GM19035 (cell line): ENCODE measurements at regions not wholly inside any gene's neighbourhood (a gene's known extent, or its start where the extent isn't known, plus 50 kb on each side); places are given as distances from the start of the nearest gene placed in this dataset.
"Not testable (repeated sequence)": the region's sequence is repeated elsewhere in the genome, so short reads cannot be mapped to it uniquely, and the experiment has no call there.

Experiments
- ATAC-seq: cut with Tn5 transposase; IDR thresholded peaks from one replicate; pipeline ENCODE4 v1.9.1; 2021; ENCODE audit not compliant: unreplicated experiment

DNA sequence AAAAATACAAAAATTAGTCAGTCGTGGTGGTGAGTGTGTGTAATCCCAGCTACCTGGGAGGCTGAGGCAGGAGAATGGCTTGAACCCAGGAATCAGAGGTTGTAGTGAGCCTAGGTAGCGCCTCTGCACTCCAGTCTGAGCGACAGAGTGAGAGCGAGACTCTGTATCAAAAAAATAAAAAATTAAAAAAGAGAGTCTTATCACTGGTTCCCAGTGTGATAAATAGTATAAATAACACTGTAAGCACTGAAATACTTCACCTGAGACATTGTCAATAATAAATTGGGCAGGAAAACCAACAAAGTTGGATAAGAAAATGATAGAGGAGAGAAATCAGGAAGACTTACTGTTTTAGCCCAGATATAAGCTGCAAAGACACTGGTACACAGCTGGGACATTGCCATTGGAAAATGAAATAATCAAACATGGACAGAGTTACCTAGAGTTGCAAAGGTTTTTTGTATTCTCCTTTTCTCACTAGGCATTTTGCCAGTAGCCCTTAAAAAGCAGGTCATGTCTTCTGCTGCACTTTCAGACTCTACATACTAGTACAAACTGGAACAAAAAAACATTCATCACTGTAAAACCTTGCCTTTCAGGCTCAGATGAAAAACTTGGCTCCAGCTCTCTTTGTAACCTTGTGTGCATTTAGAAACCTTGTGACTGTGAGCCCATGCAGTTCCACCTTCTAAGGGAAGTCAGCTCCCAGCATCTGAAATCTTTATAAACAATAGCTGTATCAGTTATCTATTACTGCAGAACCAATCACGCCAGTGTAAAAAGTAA lies 55.0 kb upstream of the PPP1R2C start:
- ATAC-seq = no peak

DNA sequence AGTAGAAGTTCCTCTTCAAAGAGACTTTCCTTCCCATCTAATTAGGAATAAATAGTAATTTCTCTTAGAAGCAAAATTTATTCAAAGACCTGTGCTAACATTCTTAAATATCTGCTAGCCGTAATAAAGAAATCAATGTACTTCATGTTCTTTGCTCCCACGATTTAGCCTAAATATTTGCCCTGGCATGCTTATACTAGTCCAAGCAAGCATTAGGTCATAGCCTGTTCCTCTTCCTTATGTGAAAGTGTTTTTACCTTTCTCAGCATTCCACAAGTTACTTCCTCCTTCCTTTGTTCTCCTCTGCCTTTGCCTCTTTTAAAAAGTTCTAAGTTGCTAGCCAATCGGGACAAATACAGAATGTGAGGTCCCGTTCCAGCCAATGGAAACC lies 55.6 kb upstream of the PPP1R2C start:
- not testable (repeated sequence) for ATAC-seq

DNA sequence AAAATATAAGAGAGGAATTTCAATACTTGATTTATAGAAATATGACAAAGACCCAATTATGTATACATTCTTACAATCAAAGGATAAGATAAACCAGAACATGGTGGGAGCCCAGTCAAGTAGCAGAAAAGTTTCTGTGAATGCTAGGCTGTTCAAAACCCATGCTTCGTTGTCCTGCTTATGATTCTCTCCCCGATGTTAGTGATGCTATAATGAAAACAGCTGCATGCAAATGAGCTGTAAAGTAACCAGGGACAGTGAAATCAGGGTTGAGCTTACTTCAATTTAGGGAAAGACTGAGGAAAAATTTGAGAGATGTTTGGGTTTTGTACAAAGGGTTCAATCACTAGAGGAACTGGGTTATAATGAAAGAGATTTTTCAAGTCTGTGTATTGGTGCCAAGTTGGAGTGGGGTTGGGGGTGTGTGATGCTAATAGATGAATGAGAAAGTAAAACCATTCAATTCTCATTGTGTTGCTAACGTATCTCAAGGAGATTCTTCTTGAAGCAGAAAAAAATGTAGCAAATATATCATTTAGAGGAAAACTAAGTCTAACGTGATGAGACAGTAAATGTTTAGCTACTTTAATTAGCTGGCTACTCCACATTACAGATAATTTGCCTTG lies 59.3 kb upstream of the PPP1R2C start:
- no peak for ATAC-seq

DNA sequence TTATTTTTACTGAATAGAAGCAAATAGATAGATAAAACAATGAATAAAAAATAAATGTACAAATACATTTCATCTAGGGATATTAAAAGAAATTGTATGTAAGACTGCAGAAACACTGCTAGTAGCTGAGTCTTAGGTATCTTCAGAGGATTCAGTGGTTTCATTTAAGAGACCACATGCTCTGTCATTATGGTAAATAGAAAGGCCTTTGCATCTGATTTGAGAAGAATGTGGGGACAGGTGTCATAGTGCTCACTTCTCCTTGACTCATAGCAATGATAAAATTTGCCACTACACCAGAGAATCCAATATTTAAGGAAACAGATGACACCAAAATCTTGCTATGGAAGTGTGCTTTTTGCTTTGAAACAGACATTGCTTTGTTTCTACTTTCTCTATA lies 59.8 kb upstream of the PPP1R2C start:
- ATAC-seq = peak; percentile 64

DNA sequence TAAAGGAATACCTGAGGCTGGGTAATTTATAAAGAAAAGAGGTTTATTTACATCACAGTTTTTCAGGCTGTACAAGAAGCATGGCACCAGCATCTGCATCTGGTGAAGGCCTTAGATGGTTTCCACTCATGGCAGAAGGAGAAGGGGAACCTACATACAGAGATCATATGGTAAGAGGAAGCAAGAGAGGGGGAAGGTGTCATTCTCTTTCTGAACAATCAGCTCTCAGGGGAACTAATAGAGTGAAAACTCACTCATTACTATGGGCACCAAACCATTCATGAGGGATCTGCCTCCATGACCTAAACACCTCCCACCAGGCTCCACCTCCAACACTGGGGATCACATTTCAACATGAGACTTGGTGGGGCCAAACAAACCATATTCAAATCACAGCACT lies 61.7 kb upstream of the PPP1R2C start:
- no peak for ATAC-seq

DNA sequence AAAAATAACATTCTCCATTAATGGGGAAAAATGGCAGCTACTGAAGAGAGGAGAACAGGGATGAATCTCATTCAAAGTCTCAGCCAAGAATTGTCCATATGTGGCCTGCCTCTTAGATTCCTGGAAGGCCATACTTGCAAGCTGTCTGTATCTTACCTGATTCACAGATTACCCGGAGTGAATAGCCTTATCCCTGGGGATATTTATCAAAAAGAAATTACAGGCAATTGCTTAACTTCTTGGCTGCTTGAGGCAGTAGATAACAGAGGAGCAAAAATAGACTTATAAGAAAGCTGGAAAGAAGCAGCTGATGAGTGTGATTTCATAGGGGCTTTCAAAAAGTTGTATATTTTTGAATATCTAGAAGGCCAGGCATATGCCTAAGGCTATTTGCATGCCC lies 68.8 kb upstream of the PPP1R2C start:
- ATAC-seq = no peak

DNA sequence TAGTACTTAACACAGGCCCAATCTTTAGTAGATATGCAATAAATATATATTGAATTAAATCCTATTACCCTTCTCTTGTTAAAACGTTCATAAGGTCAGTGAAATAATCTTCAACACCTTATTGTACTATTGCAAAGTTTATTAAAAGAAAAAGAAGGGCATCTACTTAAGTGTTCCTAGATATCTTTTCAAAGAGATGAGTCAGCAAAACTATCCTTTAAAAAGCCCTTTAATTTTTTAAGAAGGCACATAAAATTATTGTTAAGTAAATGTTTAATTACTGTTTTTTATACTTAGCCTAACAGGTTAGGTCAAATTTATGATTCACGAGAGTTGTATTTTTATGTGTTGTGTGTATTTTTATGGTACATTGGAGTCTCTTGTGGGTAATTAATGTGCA lies 77.3 kb upstream of the PPP1R2C start:
- ATAC-seq = no peak

DNA sequence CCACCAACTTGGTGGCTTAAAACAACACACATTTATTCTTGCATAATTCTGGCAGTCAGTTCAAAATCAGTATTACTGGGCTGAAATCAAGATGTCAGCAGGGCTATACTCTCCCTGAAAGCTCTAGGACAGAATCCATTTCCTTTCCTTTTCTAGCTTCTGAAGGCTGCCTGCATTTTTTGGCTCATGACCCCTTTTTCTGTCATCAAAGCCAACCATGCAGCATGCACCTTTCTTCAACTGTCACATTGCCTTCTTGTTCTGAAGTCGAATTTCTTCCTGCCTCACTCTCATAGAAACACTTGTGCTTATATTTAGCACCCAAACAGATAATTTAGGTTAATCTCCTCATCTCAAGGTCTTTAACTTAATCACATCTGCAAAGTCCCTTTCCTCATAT lies 79.8 kb upstream of the PPP1R2C start:
- ATAC-seq = no peak

DNA sequence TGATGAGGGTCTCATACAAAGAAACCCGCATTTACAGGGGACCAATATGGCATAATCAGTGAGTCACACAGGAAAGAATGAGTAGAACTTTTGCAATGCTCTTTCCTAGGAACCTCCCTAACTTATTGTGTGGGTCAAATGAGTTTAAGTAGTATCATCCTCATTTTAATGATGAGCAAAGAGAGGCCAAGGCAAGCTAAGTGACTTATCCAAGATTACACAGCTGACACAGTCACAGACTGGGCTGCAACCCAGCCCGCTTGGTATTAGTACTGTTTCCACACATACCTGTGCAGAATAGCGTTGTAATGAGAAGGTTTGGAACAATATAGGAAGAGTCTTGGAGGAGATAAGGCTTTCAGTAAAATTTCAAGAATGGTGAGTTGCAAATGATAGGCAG lies 91.0 kb upstream of the PPP1R2C start:
- no peak for ATAC-seq

DNA sequence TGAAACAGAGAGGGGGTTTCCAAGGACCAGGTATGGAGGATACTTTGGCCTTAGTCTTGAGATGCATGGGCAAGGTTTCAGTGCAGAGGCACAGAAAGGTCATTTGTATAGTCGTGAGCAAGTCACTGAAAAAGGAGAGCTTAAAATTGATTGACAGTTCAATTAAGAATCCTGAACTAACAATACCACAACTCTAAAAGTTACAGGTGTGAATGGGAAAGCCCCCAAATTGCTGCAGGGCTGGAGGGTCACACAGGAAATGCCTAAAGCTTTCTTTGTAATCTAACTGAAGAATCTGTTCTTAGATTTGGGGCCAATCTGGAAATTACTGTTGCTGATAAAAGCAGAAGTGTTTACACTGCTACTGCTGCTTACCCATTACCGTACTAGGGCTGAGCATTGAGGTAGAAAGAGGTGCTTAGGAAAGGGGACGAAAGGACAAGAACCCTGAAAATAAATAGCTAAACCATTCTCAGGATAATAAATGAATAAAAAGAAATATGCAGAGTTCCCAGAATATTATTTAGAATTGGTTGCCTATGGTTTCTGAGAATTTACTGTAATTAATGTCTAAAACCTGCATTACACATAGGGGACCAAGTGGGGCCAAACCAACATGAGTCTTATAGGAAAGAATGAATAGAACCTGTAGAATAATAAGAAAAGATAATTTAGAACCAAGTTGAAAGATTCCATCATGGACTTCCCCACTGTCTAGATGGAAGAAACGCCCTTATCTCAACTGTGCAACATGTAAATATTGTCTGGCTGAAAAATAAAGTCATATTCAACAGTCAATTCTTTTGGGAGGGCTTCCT lies 91.9 kb upstream of the PPP1R2C start:
- ATAC-seq = peak; percentile 93

DNA sequence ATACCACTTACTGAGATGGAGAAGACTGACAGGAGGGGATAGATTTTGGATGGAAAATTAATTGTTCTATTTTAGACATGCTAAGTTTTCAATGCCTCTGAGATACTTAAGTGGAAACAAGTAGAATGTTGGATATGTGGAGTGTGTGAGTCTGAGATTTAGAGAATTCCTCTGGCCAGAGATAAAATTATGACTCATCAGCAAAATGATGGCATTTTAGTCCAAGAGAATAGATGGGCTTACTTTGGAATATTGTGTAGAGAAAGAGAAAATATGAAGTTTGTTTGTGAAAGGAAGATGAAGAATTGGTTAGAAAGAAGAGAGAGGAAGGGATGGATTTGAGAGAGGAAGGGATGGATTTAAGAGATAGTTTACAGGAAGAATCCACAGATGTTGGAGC lies 108.6 kb upstream of the PPP1R2C start:
- no peak for ATAC-seq

DNA sequence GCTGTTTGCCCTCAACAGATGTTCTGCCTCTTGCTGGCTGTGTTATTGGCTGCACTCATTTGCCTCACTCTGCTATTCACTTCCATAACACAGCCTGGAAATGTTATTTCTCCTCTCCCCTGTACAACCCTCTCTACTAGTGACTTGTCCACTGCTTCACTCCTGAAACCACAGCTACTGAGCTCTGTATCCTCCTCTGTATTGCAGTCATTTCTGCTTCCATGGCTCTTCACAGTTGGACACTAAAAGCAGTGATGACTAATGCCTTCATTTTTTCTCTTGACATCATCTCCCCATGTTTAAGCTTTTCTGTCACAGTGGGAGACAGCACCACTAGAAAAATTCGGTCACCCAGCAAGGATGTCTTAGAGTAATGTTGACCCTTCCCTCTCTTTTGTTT lies 123.0 kb upstream of the PPP1R2C start:
- no peak for ATAC-seq

DNA sequence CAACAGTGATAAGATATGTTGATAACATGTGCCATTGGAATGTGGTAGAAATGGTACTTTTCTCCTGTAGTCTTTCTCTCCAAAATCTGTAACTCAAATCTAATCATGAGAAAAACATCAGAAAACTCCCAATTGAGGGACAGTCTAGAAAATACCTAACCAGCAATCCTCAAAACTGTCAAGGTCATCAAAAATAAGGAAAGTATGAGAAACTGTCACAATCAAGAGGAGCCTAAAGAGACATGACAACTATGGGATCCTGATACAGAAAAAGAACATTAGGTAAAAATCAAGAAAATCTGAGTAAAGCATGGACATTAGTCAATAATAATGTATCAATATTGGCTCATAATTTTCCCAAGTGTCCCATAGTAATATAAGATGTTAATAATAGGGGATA lies 124.5 kb upstream of the PPP1R2C start:
- ATAC-seq = no peak

DNA sequence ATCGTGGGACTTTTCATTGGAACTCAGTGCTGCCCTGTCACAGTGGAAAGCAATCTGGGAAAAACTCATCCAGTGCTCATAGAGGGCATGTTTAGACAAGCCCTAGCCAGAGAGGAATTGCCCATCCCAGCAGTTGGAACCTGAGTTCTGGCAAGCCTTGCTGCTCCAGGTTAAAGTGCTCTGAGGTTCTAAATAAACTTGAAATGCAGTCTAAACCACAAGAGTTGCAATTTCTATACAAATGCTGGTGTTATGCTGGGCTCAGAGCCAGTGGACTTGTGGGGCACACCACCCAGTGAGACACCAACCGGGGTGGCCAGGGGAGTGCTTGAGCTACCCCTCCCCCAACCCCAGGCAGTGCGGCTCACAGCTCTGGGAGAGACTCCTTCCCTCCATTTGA lies 142.8 kb upstream of the PPP1R2C start:
- ATAC-seq = no peak

DNA sequence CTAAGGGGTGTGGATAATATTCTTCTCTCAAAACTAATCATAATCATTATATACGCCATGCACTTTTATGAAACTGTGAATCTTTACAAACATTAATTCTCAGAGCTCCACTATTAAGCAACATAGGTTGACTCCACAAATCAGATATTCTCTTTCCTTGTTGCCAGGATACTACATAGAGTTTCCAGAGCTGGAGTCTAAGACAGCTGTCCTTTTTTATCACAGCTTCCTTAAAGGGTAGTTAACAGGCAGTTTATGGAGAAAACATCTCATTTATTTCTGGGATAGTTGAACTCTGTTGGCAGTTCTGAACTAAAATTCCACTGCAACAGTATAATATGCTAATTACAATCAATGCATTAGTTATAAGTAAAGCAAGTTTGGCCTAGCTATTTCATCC lies 152.1 kb upstream of the PPP1R2C start:
- no peak for ATAC-seq

DNA sequence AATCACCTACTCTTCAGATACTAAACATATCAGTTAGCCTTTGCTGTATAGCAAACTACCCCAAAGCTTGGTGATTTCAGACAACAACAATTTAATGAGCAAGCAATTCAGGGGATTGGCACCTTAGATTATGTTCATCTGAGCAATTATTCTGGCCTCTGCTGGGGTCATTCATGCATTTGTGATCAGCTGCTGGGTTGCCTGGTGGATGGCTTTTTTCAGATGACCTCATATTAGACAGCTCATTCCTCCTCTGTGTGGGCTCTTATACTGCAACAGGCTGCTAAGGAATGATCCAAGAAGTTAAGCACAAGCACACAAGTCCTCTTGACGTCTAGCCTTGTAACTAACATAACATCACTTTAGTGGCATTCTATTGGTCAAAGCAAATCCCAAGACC lies 153.0 kb upstream of the PPP1R2C start:
- ATAC-seq = no peak

DNA sequence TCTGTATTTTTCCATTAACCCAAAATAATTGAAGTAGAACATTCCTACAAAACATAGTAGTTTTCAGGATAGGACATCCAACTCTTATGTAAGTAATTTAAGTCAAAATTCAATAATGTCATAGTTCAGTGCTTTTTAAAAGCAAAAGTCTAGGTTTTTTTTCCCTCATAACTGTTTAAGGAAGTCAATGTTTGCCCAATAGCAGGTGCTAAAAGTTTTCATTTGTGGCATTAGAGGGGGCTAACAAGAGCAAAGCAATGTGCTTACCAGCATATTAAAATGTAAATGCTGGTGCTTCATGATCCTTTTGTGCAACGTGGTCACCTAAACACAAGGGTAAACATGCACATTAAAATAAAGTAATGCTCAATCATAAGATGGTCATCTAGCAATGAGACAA lies 155.2 kb upstream of the PPP1R2C start:
- ATAC-seq = no peak

DNA sequence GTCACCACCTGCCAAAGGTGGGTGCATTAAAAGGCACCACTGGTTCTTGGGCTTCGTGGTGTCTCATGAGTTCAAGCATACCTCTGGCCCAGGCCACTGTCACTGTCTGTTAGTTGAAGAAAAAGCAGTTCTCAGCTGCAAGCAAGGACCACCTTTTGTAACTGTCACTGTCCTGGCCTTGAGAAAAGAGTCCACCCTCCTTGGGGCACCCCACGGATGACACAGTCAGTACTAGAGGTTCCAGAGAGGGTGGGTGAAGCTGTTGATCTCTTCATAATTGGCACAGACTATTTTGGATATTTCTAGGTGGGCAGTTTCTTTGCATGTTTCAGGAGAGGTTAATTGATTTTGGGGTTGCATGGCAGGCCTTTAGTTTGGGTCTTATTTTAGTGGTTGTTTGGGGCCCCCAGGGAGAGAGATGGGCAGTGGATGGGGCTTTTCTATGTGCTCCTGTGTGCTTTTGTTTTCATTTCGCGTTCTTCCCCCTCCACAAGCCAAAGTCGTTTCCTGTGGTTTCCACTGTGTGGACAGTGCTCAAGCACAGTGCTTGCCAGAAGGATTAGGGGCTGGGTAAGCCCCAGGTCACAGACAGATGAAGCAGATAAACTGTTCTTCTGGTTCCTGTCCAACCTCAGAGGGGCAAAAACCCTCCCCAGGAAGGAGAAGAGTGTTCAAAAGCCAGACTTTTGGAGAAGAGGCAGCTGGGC lies 156.2 kb upstream of the PPP1R2C start:
- ATAC-seq = peak; percentile 97

DNA sequence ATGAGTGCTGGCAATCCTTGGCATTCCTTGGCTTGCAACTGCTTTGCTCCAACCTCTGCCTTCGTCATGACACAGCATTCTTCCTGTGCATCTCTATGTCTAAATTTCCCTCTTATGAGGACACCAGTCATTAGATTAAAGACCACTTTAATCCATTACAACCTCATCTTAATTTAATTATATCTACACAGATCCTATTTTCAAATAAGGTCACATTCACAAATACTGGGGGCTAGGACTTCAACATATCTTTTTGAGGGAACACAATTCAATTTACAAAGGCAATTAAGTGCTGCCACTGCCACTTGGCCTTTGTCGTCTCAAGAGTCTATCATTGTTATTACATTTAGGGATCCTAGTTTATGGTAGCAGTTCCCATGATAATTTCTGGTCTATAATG lies 163.7 kb upstream of the PPP1R2C start:
- no peak for ATAC-seq

DNA sequence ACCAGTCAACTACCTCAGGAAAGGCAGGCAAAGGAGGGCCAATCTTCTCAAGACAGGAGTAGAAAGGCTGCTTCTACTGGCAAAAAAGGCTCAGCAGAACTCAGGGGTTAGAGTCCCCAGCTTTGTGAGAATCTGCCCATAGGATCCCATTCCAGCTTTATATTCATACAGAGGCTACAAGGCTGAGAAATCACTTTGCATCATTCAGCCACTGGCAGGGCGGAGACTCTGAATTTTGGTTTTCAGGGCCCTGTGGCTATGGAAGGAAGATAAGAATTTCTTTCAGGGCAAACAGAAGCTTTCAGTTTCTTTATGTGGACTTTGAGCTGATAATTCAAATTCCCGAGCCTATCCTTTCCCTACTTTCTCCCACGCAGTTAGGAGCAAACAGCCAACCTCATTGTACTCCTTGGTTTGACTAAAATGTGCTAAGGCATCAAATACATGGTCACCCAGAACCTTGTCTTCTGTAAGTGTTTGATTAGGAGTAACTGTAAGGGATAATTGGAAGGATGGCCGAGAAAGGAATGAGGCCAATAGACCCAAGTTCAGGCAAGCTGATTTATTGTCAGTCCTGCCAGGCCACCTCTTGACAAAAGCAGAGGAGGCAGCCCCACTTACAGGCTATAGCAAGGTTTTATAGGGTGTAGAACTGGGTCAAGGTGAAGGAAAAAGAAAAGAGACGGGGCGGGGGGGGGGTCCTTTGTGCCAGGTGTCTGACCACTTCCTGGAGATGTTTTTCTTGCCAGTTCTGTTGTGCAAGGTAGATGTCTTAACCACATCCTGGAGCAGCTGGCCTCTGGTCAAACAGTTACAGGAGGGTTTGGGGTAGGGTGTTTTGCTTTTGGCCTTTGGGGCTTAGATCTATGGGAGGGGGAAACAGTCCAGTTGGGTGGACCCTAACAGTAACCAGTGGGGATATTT lies 165.3 kb upstream of the PPP1R2C start:
- peak; percentile 83 for ATAC-seq
